Forelimb muscle (tissue), 1 donor: ENCODE measurements at regions not wholly inside any gene's neighbourhood (a gene's known extent, or its start where the extent isn't known, plus 50 kb on each side); places are given as distances from the start of the nearest gene placed in this dataset.
"Not testable (repeated sequence)": the region's sequence is repeated elsewhere in the genome, so short reads cannot be mapped to it uniquely, and the experiment has no call there.

Source experiments
- DNase-seq: peaks from one replicate; pipeline ENCODE4 v3.0.0-alpha.2; 2013; ENCODE audit warnings: low read depth

GRCh38 chr4:15162465-15163283 is 160.4 kb downstream of the CPEB2 start:
- DNase-seq = no peak

GRCh38 chr4:15163284-15163645 is 161.0 kb downstream of the CPEB2 start:
- no peak for DNase-seq

GRCh38 chr4:15164571-15164970 is 162.3 kb downstream of the CPEB2 start:
- DNase-seq = no peak

GRCh38 chr4:15167743-15168142 is 165.5 kb downstream of the CPEB2 start:
- DNase-seq = no peak

GRCh38 chr4:15168759-15169158 is 166.5 kb downstream of the CPEB2 start:
- no peak for DNase-seq

GRCh38 chr4:15171725-15172124 is 169.4 kb downstream of the CPEB2 start:
- no peak for DNase-seq

- no peak for DNase-seq
Observed at GRCh38 chr4:15173251-15173650, 171.0 kb downstream of the CPEB2 start.

- DNase-seq = not testable (repeated sequence)
Observed at GRCh38 chr4:15174168-15174567, 171.9 kb downstream of the CPEB2 start.

GRCh38 chr4:15179842-15180241 is 177.6 kb downstream of the CPEB2 start:
- not testable (repeated sequence) for DNase-seq

GRCh38 chr4:15182600-15183220 is 180.4 kb downstream of the CPEB2 start:
- DNase-seq = no peak

- no peak for DNase-seq
Observed at GRCh38 chr4:15186149-15186548, 183.9 kb downstream of the CPEB2 start.

GRCh38 chr4:15186806-15187205 is 184.5 kb downstream of the CPEB2 start:
- no peak for DNase-seq

GRCh38 chr4:15188605-15189539 is 186.6 kb downstream of the CPEB2 start:
- no peak for DNase-seq

GRCh38 chr4:15194520-15194919 is 192.2 kb downstream of the CPEB2 start:
- DNase-seq = no peak

GRCh38 chr4:15197005-15197404 is 194.7 kb downstream of the CPEB2 start:
- DNase-seq = no peak

- DNase-seq = no peak
Observed at GRCh38 chr4:15198070-15198727, 195.9 kb downstream of the CPEB2 start.

- no peak for DNase-seq
Observed at GRCh38 chr4:15201782-15202181, 199.5 kb downstream of the CPEB2 start.

GRCh38 chr4:15202481-15202880 is 200.2 kb downstream of the CPEB2 start:
- no peak for DNase-seq

GRCh38 chr4:15206526-15206925 is 204.2 kb downstream of the CPEB2 start:
- not testable (repeated sequence) for DNase-seq

- no peak for DNase-seq
Observed at GRCh38 chr4:15213302-15213970, 211.2 kb downstream of the CPEB2 start.

- no peak for DNase-seq
Observed at GRCh38 chr4:15215109-15215508, 212.7 kb upstream of the C1QTNF7 start.
